HuH-7.5 (cell line): ENCODE measurements at regions not wholly inside any gene's neighbourhood (a gene's known extent, or its start where the extent isn't known, plus 50 kb on each side); places are given as distances from the start of the nearest gene placed in this dataset.
"Not testable (repeated sequence)": the region's sequence is repeated elsewhere in the genome, so short reads cannot be mapped to it uniquely, and the experiment has no call there.

Experiments used
- DNase-seq: peaks from one replicate; pipeline ENCODE4 v3.0.0; 2011; ENCODE audit warnings: low spot score

DNA sequence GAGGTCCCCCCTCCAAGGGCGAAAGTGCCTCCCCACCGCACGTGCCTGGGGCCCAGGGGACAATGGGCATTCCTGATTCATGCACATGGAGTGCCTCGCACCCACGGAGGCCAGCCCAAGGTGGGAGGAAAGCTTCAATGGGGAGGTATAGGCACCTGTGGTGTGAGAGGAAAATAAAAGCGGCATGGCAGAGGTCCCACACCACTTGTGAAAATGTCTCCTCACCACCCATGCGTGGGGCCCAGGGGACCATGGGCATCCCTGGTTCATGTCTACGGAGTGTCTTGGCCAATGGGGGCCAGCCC, 384.7 kb downstream of the ALG10 start:
- no peak for DNase-seq

DNA sequence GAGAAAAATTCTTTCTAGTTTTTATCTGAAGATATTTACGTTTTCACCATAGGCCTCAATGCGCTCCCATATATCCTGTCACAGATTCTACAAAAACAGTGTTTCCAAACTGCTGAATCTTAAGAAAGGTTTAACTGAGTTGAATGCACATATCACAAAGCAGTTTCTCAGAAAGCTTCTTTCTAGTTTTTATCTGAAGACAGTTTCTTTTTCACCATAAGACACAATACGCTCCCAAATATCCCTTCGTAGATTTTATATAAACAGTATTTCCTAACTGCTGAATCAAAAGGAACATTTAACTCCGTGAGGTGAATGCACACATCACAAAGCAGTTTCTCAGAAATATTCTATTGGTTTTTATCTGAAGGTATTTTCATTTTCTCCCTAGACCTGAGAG, 385.5 kb downstream of the ALG10 start:
- no peak for DNase-seq

DNA sequence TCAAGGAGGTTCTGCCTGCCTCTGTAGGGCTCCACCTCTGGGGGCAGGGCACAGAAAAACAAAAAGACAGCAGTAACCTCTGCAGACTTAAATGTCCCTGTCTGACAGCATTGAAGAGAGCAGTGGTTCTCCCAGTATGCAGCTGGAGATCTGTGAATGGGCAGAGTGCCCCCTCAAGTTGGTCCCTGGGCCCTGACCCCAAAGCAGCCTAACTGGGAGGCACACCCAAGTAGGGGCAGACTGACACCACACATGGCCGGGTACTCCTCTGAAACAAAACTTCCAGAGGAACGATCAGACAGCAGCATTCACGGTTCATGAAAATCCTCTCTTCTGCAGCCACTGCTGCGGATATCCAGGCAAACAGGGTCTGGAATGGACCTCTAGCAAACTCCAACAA, 409.2 kb downstream of the ALG10 start:
- not testable (repeated sequence) for DNase-seq
